ENCODE measurements at regions not wholly inside any gene's neighbourhood (a gene's known extent, or its start where the extent isn't known, plus 50 kb on each side); places are given as distances from the start of the nearest gene placed in this dataset.

GRCh38 chr3:55242921-55243320 is 244.2 kb downstream of the WNT5A start:
- no peak for TF ChIP-seq GATA3 (IDR thresholded peaks at IDR 0.05; ENCODE audit: low read depth, low read length)
- TF ChIP-seq GATA2 (IDR thresholded peaks at IDR 0.05; ENCODE audit: low read depth, low read length), result no peak

All from SH-SY5Y (cell line).